Stimulated activated effector memory CD8-positive, alpha-beta T cell treated with anti-CD3 and anti-CD28 coated beads, Interleukin-12 subunit alpha, Interleukin-12 subunit beta, amount 100 ng/mL, for 72 hours (primary cell): ENCODE measurements at regions not wholly inside any gene's neighbourhood (a gene's known extent, or its start where the extent isn't known, plus 50 kb on each side); places are given as distances from the start of the nearest gene placed in this dataset.

Experiments used
- ATAC-seq: fragments of 150-1000 bp; cut with Tn5 transposase; 2 replicates; pipeline ENCODE4 v1.10.0; 2021
- DNase-seq, 2 donors: peaks; one replicate each; pipeline ENCODE4 v3.0.0; 2021 to 2022; ENCODE audit warnings: low spot score in 2 of 2
- H3K27ac Mint-ChIP-seq: one replicate; pipeline ENCODE4 v1.8.0; 2022; ENCODE audit warnings: mild to moderate bottlenecking, mixed read lengths
- H3K36me3 Mint-ChIP-seq: one replicate; pipeline ENCODE4 v1.8.0; 2022; ENCODE audit warnings: mild to moderate bottlenecking, mixed read lengths
- H3K4me1 Mint-ChIP-seq: one replicate; pipeline ENCODE4 v1.8.0; 2022; ENCODE audit warnings: mixed read lengths
- H3K4me3 Mint-ChIP-seq: one replicate; pipeline ENCODE4 v1.8.0; 2022; ENCODE audit warnings: mild to moderate bottlenecking, mixed read lengths
- H3K9me3 Mint-ChIP-seq: one replicate; pipeline ENCODE4 v1.8.0; 2022; ENCODE audit warnings: mixed read lengths

DNA sequence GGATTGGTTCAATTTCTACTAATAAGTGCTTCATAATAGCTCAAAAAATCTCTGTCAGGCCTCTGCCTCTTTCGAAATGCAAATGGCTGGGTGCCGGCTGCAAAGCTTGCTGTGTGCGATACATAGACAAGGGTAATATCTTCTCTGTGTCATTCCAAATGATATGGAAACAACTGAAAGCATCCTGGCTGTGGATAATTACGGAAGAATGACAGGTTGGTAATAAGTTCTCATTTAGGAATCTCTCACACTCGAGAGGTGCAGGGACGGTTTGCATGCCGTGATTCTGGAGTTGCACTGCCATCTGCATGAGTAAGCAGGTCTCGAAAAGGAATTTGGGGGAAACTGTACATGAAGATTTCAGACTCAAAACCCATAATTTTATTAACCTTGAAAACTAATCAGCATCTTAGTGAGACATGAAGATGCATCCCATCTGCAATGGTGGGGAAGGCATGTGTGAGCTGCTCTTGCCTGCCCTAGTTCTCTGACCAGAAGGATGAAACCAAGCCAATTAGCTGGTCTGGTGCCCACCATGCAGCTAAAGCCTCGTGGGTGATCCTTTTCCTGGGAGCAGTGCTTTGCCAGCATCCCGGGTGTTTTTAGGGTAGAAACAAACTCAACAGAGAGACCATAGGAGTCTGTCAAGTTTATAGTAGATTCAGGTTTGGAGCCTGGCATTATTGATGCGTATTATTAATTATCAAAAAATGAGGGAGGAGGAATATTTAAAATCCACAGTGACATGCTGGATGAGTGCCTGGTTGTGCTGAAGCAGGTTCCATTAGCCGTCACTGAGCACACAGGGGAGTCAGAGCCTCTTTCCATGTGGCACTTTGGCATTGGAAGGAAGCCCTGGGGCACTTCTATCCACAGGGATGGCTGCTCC is 503.6 kb upstream of the MGMT start:
- no peaks in the 10 kb centered on the region for H3K4me1 Mint-ChIP-seq
- no peak overlapping the region for H3K4me3 Mint-ChIP-seq
- H3K36me3 Mint-ChIP-seq = no peaks in the 10 kb centered on the region
- no peaks in the 10 kb centered on the region for H3K9me3 Mint-ChIP-seq
- H3K27ac Mint-ChIP-seq = no peak overlapping the region
- ATAC-seq (no peak), DNase-seq (no peak)

- Mint-ChIP-seq H3K4me1 (no peaks in the 10 kb centered on the region), H3K9me3 (no peaks in the 10 kb centered on the region), H3K36me3 (no peaks in the 10 kb centered on the region), H3K27ac (no peak overlapping the region), H3K4me3 (no peak overlapping the region)
- DNase-seq (no peak), ATAC-seq (no peak)
Measured at GRCh38 chr10:128964100-128964403, 503.0 kb upstream of the MGMT start.

GRCh38 chr10:128967980-128968756 is 498.9 kb upstream of the MGMT start:
- H3K36me3 Mint-ChIP-seq = no peaks in the 10 kb centered on the region
- no peaks in the 10 kb centered on the region for H3K9me3 Mint-ChIP-seq
- no peaks in the 10 kb centered on the region for H3K4me1 Mint-ChIP-seq
- DNase-seq (no peak), ATAC-seq (no peak)
- H3K4me3 Mint-ChIP-seq = no peak overlapping the region
- no peak overlapping the region for H3K27ac Mint-ChIP-seq

DNA sequence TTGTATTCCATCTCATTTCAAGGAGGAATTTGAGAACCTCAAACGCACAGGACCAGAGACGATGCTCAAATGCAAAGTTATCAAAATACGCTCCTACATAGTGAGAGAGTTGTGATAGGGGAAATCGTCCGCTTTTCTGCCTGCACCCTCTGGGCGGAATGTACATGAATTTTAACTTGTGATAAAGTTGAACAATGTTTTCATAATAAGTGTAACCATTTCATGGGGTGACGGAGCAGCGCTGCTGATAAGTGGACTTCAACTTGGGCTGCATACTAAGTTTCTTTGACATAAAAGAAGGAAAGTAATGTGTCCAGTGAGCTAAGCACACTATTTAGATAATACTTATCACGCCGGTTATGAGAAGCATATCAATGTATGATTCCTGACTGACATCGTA is 497.5 kb upstream of the MGMT start:
- ATAC-seq (no peak), DNase-seq (no peak)
- Mint-ChIP-seq H3K4me3 (no peak overlapping the region), H3K36me3 (no peaks in the 10 kb centered on the region), H3K4me1 (no peaks in the 10 kb centered on the region), H3K27ac (no peak overlapping the region), H3K9me3 (no peaks in the 10 kb centered on the region)

GRCh38 chr10:128971374-128972035 is 495.5 kb upstream of the MGMT start:
- Mint-ChIP-seq H3K36me3 (no peaks in the 10 kb centered on the region), H3K4me3 (no peak overlapping the region), H3K27ac (no peak overlapping the region), H3K4me1 (no peaks in the 10 kb centered on the region), H3K9me3 (no peaks in the 10 kb centered on the region)
- ATAC-seq (no peak), DNase-seq (no peak)

DNA sequence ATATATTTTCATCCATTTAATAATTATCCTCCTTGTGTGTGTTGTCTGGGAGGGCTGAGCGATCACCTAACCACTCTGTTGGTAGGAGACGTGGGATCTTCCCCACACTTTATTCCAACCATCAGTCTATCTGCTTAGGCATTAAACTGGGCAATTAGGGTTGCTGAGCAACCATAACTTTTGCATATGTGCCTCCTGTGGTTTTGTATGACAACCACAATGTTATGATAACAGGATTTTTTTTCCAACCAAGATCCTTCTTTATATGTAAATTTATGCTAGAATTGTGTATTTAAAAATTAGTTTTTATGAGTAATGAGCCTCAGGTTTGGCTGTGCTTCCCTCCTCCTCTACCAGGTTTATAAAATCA is 495.0 kb upstream of the MGMT start:
- no peak overlapping the region for H3K4me3 Mint-ChIP-seq
- ATAC-seq (no peak), DNase-seq (no peak)
- no peaks in the 10 kb centered on the region for H3K4me1 Mint-ChIP-seq
- H3K36me3 Mint-ChIP-seq = no peaks in the 10 kb centered on the region
- H3K27ac Mint-ChIP-seq = no peak overlapping the region
- no peaks in the 10 kb centered on the region for H3K9me3 Mint-ChIP-seq

DNA sequence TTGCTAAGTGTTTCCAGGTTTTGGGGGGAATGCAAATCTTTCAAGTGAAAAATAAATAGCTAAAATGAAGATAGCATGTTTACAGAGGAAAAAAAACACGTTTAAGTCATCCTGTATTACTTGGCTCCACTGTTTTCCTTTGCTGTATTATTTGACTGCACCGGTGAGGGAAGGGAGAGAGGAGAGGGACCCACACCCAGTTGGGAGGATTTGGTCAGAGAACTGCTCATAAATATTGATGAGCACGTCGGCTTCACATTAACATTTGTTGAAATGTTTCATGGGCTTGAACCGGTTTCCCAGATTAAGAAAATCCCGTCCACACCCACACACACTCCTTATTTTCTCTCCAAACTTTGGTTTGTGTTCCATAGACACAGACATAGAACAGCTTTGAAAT is 493.8 kb upstream of the MGMT start:
- H3K9me3 Mint-ChIP-seq = no peaks in the 10 kb centered on the region
- H3K4me1 Mint-ChIP-seq = no peaks in the 10 kb centered on the region
- no peak for DNase-seq

GRCh38 chr10:128976856-128977255 is 490.2 kb upstream of the MGMT start:
- DNase-seq (no peak), ATAC-seq (no peak)
- H3K36me3 Mint-ChIP-seq = no peaks in the 10 kb centered on the region
- H3K9me3 Mint-ChIP-seq = no peaks in the 10 kb centered on the region
- H3K27ac Mint-ChIP-seq = no peak overlapping the region
- H3K4me1 Mint-ChIP-seq = no peaks in the 10 kb centered on the region
- no peak overlapping the region for H3K4me3 Mint-ChIP-seq

More for the DNA sequence above, 493.8 kb upstream of the MGMT start:
- no peak for ATAC-seq
- H3K36me3 Mint-ChIP-seq = no peaks in the 10 kb centered on the region
- H3K27ac Mint-ChIP-seq = no peak overlapping the region
- H3K4me3 Mint-ChIP-seq = no peak overlapping the region

DNA sequence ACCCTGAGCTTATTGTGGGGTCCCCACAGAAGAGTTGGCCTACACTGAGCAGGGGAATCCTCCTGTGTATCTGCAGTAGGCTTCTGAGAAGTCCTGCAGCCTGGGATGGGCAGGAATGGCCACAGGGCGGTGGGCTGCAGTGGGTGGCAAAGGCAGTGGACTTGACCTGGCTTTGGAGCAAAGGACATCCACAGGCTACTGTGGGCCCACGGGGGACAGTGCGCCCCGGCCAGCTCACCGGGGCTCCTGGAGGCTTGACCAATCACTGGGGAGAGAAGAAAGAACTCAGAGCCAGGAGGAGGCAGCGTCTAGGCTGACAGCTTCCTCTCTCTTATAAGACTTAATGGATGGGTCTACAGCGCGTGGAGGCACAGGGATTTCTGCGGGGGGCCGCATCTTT is 488.8 kb upstream of the MGMT start:
- no peaks in the 10 kb centered on the region for H3K4me1 Mint-ChIP-seq
- no peak overlapping the region for H3K27ac Mint-ChIP-seq
- H3K4me3 Mint-ChIP-seq = no peak overlapping the region
- DNase-seq (no peak), ATAC-seq (no peak)
- no peaks in the 10 kb centered on the region for H3K9me3 Mint-ChIP-seq
- H3K36me3 Mint-ChIP-seq = no peaks in the 10 kb centered on the region

GRCh38 chr10:128979405-128979804 is 487.6 kb upstream of the MGMT start:
- Mint-ChIP-seq H3K9me3 (no peaks in the 10 kb centered on the region), H3K4me1 (no peaks in the 10 kb centered on the region), H3K27ac (no peak overlapping the region), H3K36me3 (no peaks in the 10 kb centered on the region), H3K4me3 (no peak overlapping the region)
- peak; percentile 9 for ATAC-seq
- DNase-seq = no peak

- Mint-ChIP-seq H3K36me3 (no peaks in the 10 kb centered on the region), H3K9me3 (peaks cover 3% of the 10 kb centered on the region), H3K27ac (no peak overlapping the region), H3K4me3 (no peak overlapping the region), H3K4me1 (no peaks in the 10 kb centered on the region)
- no peak for ATAC-seq
- DNase-seq = no peak
Measured at GRCh38 chr10:128981251-128981650, 485.8 kb upstream of the MGMT start.

GRCh38 chr10:128981881-128982615 is 485.0 kb upstream of the MGMT start:
- Mint-ChIP-seq H3K4me1 (no peaks in the 10 kb centered on the region), H3K27ac (no peak overlapping the region), H3K4me3 (no peak overlapping the region), H3K9me3 (peaks cover 3% of the 10 kb centered on the region), H3K36me3 (no peaks in the 10 kb centered on the region)
- no peak for ATAC-seq
- no peak for DNase-seq

DNA sequence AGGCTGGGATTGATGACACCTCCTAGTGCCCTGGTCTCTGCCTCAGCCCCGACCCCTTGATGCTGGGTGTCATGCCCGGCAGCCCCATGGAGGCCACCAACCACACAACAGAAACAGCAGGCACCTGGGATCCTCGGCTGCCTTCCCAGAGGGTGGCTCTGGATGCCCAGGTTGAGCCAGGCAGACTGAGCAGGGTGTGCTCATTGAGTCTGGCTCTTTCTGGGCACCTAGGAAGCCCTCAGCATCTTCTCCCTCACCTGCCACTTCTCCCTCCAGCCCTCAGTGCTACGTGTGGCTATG is 484.5 kb upstream of the MGMT start:
- Mint-ChIP-seq H3K27ac (no peak overlapping the region), H3K4me3 (no peak overlapping the region), H3K4me1 (no peaks in the 10 kb centered on the region), H3K9me3 (peaks cover 3% of the 10 kb centered on the region), H3K36me3 (no peaks in the 10 kb centered on the region)
- no peak for ATAC-seq
- no peak for DNase-seq

- DNase-seq (no peak), ATAC-seq (no peak)
- H3K36me3 Mint-ChIP-seq = no peaks in the 10 kb centered on the region
- H3K4me1 Mint-ChIP-seq = no peaks in the 10 kb centered on the region
- H3K9me3 Mint-ChIP-seq = peaks cover 3% of the 10 kb centered on the region
- H3K27ac Mint-ChIP-seq = no peak overlapping the region
- no peak overlapping the region for H3K4me3 Mint-ChIP-seq
Measured at GRCh38 chr10:128985036-128985435, 482.0 kb upstream of the MGMT start.

DNA sequence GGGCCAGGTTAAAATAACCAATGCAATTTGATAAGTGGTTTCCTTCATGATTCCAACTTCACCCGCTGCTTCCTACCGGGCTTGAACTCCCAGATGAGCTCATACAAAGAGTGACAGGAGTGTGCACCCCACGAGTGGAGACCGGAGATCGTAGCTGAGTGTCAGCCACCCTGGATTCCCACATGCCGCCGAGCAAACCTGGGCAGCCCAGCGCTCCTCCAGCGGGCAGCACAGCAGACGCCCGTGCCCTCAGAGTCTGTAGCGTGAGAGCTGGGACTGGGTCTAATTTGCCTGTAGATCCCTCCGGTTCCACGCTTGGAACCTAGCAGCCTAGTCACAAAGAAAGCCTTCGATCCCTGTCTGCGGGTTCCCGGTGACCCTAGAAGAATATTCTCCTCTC is 476.1 kb upstream of the MGMT start:
- no peaks in the 10 kb centered on the region for H3K36me3 Mint-ChIP-seq
- ATAC-seq (no peak), DNase-seq (no peak)
- no peak overlapping the region for H3K4me3 Mint-ChIP-seq
- no peaks in the 10 kb centered on the region for H3K4me1 Mint-ChIP-seq
- no peak overlapping the region for H3K27ac Mint-ChIP-seq
- H3K9me3 Mint-ChIP-seq = peaks cover 3% of the 10 kb centered on the region
